ENCODE measurements at regions not wholly inside any gene's neighbourhood (a gene's known extent, or its start where the extent isn't known, plus 50 kb on each side); places are given as distances from the start of the nearest gene placed in this dataset.

GRCh38 chr1:208450958-208451357 lies 206.8 kb upstream of the PLXNA2 start:
- ChIA-PET CTCF (no interaction called here), POLR2A (no interaction called here)
- H3K4me3 ChIP-seq (ENCODE audit: low read depth, low read length), result no peak overlapping the region
- Mint-ChIP-seq H3K36me3 (ENCODE audit: insufficient read depth, unreplicated experiment) (no peaks in the 10 kb centered on the region), H3K4me1 (ENCODE audit: low read depth, unreplicated experiment) (no peaks in the 10 kb centered on the region), H3K9me3 (ENCODE audit: unreplicated experiment) (peaks cover 6% of the 10 kb centered on the region), H3K4me3 (ENCODE audit: unreplicated experiment) (no peak overlapping the region), H3K27ac (ENCODE audit: unreplicated experiment) (no peak overlapping the region), H3K27me3 (ENCODE audit: insufficient read depth, unreplicated experiment) (peaks cover 21% of the 10 kb centered on the region)
- no peaks in the 10 kb centered on the region for H3K36me3 ChIP-seq (ENCODE audit: control insufficient read depth, insufficient read depth, low read length)
- no peak for TF ChIP-seq CTCF (IDR thresholded peaks at IDR 0.05; ENCODE audit: insufficient read depth in 1 of 2, low read depth in 1 of 2, low read length in 1 of 2, severe bottlenecking in 1 of 2, unreplicated experiment in 1 of 2)
- H3K9me3 ChIP-seq, result no peaks in the 10 kb centered on the region
- no peaks in the 10 kb centered on the region for H3K4me1 ChIP-seq
- no peak for DNase-seq
- intact Hi-C loops (cut with micrococcal nuclease; ENCODE audit: unreplicated experiment), result no loop called here
- no TSS peak for BruUV-seq (replicated peaks)
- H3K27me3 ChIP-seq (replicated peaks; ENCODE audit: control insufficient read depth, insufficient read depth, low read length), result no peaks in the 10 kb centered on the region

- Histone ChIP-seq H3K4me1 (no peaks in the 10 kb centered on the region), H3K27me3 (replicated peaks; ENCODE audit: control insufficient read depth, insufficient read depth, low read length) (no peaks in the 10 kb centered on the region), H3K4me3 (ENCODE audit: low read depth, low read length) (no peak overlapping the region), H3K36me3 (ENCODE audit: control insufficient read depth, insufficient read depth, low read length) (no peaks in the 10 kb centered on the region), H3K9me3 (no peaks in the 10 kb centered on the region)
- BruUV-seq (replicated peaks), result no TSS peak
- POLR2A ChIA-PET, result interaction anchor here (0.6 kb wide), 1 partner anchor 213 kb away, joined by 7 read pairs; no protein-coding TSS in a partner anchor
- CTCF ChIA-PET, result no interaction called here
- no peaks in the 10 kb centered on the region for H3K9me3 Mint-ChIP-seq (ENCODE audit: unreplicated experiment)
- no peaks in the 10 kb centered on the region for H3K4me1 Mint-ChIP-seq (ENCODE audit: low read depth, unreplicated experiment)
- no peak overlapping the region for H3K4me3 Mint-ChIP-seq (ENCODE audit: unreplicated experiment)
- no peak for TF ChIP-seq CTCF (IDR thresholded peaks at IDR 0.05; ENCODE audit: insufficient read depth in 1 of 2, low read depth in 1 of 2, low read length in 1 of 2, severe bottlenecking in 1 of 2, unreplicated experiment in 1 of 2)
- intact Hi-C loops (cut with micrococcal nuclease; ENCODE audit: unreplicated experiment), result no loop called here
- DNase-seq, result no peak
- no peaks in the 10 kb centered on the region for H3K36me3 Mint-ChIP-seq (ENCODE audit: insufficient read depth, unreplicated experiment)
- H3K27me3 Mint-ChIP-seq (ENCODE audit: insufficient read depth, unreplicated experiment), result peaks cover 13% of the 10 kb centered on the region
- H3K27ac Mint-ChIP-seq (ENCODE audit: unreplicated experiment), result no peak overlapping the region
Measured at GRCh38 chr1:208455821-208456220, 211.6 kb upstream of the PLXNA2 start.

GRCh38 chr1:208456487-208456886 lies 212.3 kb upstream of the PLXNA2 start:
- Mint-ChIP-seq H3K4me3 (ENCODE audit: unreplicated experiment) (no peak overlapping the region), H3K36me3 (ENCODE audit: insufficient read depth, unreplicated experiment) (no peaks in the 10 kb centered on the region), H3K9me3 (ENCODE audit: unreplicated experiment) (no peaks in the 10 kb centered on the region), H3K4me1 (ENCODE audit: low read depth, unreplicated experiment) (no peaks in the 10 kb centered on the region), H3K27me3 (ENCODE audit: insufficient read depth, unreplicated experiment) (peaks cover 11% of the 10 kb centered on the region), H3K27ac (ENCODE audit: unreplicated experiment) (no peak overlapping the region)
- no peak for TF ChIP-seq CTCF (IDR thresholded peaks at IDR 0.05; ENCODE audit: insufficient read depth in 1 of 2, low read depth in 1 of 2, low read length in 1 of 2, severe bottlenecking in 1 of 2, unreplicated experiment in 1 of 2)
- no peak for DNase-seq
- H3K4me3 ChIP-seq (ENCODE audit: low read depth, low read length), result no peak overlapping the region
- H3K27me3 ChIP-seq (replicated peaks; ENCODE audit: control insufficient read depth, insufficient read depth, low read length), result no peaks in the 10 kb centered on the region
- no peaks in the 10 kb centered on the region for H3K4me1 ChIP-seq
- CTCF ChIA-PET, result no interaction called here
- no peaks in the 10 kb centered on the region for H3K9me3 ChIP-seq
- intact Hi-C loops (cut with micrococcal nuclease; ENCODE audit: unreplicated experiment), result no loop called here
- POLR2A ChIA-PET, result no interaction called here
- BruUV-seq (replicated peaks), result no TSS peak
- H3K36me3 ChIP-seq (ENCODE audit: control insufficient read depth, insufficient read depth, low read length), result no peaks in the 10 kb centered on the region

Measured in Caco-2 (cell line).